Hematopoietic multipotent progenitor cell (in vitro differentiated cells): ENCODE measurements at regions not wholly inside any gene's neighbourhood (a gene's known extent, or its start where the extent isn't known, plus 50 kb on each side); places are given as distances from the start of the nearest gene placed in this dataset.
A peak's percentile ranks its signal among the peaks of the same experiment; 100 is the strongest.

Experiments
- DNase-seq, 3 donors: peaks; one replicate each; pipeline ENCODE4 v3.0.0-alpha.2; 2011 to 2015; ENCODE audit warnings: low read depth in 2 of 3, low spot score in 2 of 3

DNA sequence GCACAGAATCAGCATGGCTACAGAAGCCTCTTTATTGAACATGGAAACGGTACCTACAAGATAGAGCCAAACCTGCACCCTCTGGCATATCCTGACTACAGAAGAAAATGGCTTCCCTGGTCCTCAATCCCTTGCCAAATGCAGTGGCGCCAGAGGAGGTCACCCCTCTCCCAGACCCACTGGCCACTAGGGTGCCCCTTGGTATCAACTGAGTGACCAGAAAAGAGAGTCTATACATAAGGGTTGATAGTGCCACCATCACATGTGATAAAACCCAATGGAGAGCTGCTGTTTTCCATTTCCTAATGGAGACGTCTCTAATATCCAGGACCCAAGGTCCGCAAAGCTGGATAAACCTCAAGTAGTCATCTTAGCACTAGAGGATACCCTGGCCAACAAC is 52.7 kb upstream of the ALK start:
- no peak for DNase-seq

DNA sequence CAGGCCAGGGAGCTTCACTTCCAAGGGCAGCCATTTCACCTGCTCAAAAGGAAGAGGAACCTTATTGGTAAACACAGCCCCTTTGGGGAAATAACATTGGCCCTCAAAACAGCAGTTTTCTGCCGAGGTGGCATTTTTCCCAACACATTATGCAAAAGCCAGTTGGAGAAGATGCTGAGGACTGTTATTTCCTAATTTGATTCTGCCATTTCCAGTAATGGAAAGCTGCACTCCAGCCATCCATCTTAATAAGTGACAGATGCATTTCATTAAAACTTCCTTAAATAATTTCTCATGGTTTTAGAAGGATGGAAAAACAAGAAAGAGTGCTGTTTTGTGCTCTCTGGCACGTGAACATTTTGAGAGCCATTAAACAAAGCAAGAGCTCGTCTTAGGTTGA is 55.9 kb upstream of the ALK start:
- DNase-seq = no peak

DNA sequence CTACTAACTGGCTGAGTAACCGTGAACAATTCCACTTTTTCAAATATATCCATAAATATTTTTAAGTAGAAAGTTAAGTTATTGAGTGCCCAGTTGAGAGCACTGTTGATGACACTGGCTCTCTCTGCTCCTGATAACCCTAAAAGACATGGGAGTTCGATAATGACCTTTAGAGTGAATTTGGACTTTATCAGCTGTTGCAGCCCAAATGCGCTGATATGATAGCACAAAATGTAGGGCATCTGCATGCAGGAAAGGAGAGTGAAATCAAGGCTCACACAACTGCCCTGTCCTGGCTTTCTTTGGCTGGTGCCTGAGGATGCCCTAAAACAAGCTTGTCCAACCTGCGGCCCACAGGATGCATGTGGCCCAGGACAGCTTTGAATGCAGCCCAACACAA is 60.0 kb upstream of the ALK start:
- no peak for DNase-seq

DNA sequence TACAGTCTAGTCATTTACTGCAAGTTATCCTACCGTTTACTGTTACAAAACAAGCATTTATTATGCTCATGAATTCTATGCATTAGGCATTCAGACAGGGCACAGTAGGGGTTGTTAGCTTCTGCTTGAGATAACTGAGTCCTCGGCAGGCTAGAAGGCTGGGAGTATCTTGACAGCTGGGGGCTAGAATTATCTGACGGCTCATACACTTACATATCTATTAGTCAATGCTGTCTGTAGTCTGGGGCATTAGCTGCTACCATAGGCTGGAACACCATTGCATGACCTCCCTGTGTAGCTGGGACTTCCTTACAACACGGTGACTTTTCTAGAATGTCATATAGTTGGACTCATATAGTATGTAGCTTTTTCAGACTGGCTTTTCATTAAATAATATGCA is 61.9 kb upstream of the ALK start:
- no peak for DNase-seq

DNA sequence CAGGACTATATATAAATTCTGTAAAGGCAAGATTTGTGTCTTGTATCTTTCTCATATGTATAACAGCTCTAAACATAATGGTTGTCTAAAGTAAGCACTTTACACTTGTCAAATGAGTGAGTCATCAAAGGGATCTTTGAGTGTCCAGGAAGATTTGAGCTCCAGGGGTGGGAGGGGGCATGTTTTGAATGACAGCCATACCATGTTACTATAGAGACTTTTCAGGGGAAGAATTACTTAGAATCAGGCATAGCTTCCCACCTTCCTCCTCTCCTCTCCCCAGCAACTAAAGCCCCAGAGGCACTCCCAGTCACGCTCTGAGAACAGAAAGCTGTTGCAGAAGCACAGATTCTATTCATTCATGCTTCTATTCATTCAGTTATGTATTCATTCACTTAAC is 65.8 kb upstream of the ALK start:
- DNase-seq = no peak

DNA sequence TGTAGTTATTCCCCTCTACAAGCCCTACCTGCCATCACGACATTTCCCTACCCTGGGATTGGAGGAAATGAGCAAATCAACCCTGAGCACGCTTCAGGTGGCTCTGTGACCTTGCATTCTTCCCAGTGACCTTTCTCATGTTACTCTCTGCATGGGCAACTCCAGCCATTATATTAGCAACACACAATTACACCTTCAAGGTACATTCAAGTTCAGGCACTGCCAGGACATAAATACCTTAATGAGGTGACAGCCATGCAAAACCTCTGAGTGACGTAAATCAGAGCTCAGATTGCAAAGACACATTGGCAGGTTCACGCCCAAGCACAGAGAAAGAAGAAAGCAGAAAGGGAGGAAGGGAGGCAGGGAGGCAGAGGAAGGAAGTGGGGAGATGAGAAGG is 68.7 kb upstream of the ALK start:
- DNase-seq = no peak

DNA sequence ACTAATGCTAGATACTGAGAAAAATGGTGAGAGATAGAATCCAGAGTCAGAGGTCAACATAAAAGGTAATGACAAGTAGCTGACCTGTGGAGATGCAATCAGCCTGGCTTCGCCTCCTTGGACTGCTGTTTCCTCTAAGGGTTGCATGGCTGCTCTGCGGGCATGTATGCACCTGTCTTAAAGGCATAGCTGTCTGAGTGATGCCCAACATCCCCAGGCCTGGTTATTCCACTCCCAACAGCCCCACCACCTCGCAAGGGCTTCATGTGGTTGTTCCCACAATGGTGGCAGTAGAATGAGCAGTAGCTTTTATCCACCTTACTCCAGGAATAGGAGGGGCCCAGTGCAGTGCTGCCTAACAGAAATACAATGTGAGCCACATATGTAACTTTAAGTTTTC is 69.7 kb upstream of the ALK start:
- DNase-seq = no peak

DNA sequence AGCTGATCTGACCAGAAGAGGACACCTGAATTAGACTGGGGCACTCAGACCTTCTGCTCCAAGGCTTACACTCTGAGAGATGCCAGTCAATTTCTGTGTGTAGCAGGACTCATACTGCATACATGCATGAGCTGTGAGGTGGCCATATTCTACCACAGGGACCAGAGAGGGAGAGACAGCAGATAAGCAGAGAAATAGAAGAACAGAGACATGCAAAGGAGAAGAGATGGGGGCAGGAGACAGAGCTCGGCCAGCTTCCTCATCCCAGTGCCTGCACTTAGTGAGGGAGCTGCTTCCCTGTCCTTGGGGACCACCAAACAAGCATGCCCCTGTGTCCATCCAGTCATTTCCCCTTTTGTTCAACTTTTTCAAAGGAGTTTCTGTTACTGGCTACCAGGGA is 73.9 kb upstream of the ALK start:
- DNase-seq = no peak

DNA sequence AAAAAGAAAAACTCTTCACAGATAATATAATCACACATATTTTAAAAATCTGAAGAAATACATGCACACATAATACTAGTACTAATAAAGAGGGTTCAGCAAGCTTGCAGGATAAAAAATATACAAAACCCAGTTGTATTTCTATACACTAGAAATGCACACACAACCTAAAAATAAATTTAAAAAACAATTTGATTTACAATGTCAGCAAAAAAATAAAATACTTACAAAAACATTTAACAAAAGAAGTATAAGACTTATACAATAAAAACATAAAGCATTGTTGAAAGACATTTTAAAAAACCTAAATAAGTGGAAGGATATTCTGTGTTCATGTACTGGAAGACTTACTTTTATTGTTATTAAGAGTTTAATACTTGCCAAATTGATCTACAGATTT is 81.7 kb upstream of the ALK start:
- DNase-seq = no peak

DNA sequence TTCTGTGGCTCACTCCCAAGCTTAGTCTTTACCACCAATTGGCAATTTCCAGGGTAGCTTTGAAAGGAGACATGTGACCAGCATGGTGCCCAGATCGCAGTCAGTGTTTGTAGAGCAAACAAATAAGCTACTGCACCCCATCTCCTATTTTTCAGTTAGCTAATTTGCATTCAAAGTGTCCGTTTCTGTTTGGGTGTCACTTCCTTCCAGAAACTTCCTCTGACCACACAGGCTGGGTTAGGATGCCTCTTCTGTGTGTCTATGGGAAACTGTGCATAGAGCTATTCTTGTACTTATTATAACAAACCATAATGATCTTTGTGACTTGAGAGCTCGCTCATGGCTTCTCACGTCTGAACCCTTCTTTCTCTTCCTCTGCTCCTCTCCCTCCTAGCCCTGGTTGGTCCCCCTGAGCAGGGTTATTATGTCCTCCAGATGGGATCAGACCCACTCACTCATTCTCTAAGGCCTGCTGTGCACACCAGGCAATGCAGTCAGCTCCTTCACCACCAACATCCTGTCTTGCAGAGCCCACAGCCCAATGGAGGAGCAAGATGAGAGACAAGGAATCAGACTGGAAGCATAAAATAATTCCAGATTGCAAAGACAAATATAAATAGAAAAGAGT is 101.2 kb upstream of the ALK start:
- no peak for DNase-seq

DNA sequence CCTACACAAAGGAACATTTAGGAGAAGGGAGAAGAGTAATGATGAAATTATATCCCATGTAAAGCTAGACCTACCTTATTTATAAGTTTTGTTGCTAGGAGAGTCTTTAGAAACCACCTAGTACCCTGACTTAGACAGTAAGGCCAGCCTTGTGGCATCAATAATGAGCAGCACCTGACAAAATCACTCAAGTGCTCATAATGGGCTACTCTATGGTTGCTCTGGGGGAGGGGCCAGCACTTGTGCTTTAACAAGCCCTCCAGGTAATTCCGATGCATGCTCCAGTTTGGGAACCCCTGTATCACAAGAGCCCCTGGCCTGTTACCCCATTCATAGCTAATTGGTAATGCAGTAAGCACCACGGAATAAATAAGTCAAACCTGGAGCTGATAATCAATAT is 102.9 kb upstream of the ALK start:
- DNase-seq = no peak

DNA sequence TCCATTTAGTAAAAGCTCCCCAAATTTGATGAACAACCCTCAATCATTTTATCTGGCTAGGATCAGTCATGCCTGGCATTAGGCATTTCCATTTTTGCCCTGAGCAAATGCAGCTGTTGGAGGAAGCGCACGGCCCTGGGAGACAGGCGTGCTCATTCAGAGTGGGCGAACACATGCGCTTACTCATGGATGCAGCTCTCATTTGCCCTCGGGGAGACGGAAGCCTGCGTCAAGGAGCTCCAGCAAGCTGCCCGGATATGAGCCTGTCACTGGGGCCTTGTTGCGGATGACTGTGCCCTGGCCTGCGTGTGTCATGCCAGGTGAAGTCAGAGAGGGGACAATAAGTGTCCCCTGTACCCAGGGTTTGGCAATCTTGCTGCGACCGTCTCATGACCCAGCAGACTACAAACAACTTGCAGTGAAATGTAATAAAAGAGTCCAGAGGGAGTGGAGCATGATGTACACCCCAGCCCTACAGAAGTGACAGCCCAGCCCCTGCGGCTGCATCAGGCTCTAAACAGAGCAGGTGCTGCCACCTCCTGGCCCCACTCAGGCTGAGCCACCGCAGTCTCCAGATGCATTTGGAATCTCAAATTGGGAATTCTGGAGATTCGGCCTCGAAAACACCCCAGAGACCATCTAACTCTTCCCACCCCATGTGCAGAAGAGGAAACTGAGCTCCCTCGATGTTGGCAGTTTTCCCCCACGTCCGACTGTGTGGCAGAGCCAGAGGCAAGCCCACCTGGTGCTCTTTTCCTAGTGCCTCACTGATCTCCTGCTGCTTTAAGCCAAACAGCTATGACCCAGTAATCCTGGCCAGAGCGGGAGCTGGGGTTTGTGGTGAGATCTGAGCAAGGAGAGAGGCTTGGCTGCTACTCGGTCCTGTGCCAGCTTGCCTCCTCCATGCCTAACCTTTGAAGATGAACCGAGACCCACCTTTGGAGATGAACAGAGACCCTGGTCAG is 105.0 kb upstream of the ALK start:
- DNase-seq = peak in 2 of 3 donors; percentile 8 to 36

DNA sequence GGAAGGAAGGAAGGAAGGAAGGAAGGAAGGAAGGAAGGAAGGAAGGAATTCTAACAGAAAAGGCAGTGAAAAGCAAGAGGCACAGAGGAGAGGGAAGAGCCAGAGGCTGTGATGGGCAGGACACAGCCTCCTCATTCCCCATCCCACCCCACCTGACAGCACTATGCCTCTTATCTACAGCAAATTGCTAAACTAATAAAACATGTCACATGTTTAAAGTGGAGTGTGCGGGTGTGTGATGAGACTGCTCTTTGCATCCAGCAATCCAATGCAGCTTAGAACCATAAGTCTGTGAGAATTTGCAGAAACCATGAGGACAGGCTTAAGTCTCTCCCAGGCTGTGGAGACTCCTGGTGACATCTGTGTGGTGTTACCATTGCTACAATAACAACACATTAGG is 108.4 kb upstream of the ALK start:
- no peak for DNase-seq

DNA sequence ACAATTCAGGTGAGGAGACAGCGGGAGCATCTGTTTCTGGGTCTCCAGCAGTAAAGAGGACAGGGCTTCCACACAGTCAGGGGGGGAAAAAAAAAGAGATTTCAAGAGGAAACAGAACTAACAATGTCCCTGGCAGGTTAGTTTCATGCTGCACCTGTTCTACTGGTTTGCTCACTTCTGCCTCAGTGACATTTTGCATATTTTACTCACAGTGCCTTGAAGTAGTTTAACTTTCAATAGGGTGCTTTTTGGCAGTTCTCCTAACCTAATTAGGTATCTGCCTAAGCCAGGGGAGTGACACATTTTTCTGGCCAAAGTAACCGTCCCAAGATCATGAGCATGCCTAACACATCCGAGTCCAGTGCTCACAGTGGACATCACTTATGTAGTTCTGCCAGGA is 109.0 kb upstream of the ALK start:
- no peak for DNase-seq

DNA sequence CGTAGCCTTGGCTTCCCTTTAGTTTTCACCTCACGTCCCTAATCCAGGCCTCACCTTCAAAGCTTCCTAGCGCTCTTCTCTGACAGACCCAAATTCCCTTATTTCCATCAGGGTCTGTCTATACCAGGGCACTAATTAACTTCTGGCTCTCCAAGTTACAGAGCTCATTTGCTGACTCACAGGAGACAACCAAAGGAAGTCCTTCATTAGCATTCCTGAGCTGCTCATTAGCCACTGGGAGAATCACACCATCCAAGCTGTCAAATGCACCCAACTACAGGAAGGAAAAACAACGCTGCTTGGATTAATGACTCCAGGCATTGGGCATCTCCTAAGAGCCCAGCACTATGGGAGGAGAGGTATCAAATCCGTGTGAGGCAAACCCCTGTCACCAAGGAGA is 109.8 kb upstream of the ALK start:
- no peak for DNase-seq

DNA sequence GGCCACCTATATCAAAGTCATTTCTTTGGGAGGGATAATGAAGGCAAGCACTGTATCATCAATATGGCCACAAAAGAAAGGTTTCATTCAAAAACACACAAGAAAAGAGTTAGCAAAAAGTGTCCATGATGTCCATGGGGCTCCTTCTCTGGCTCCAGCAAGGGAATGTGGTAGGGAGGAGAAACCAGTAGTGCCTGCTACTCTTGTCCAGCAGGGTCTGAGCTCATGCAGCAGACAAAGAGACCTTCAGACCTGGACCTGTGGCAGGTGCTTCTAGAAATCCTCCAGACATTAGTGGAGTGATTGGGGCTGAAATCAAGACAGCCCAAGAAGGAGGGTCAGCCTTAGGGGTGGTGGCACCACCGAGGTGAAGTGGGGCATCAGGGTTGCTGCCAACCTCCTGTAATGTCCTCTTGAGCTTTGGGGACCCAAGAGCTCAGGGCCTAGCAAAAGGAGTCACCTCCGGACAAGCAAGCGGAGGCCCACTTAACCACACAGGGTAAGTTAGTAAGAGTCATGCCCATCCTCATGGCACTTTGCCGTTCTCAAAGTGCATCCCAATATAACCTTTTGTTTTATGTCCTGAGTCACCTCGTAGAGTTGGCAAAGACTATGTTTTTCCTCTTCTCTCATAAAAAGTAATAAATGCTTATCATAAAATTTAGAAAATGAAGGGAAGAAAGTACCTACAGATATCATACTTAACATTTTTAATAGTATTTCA is 112.6 kb upstream of the YPEL5 start:
- DNase-seq = no peak

DNA sequence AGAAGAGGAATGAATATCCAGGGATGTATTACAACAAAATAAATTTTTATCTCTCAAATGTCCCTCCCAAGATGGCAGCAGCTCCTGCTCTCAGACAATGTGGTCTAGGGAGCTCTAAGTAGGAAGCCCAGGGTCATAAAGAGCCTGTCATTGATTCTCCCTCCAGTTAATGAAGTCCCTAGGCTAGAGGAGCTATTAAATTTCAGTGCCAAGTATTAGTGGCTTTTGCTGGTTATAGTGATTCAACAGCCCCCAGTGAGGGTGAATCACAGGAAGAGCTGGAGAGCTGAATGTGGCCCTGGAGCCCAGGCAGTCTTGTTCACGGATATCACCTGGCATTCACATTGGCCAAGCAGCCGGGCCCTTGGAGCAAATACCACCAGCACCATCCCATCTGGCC is 109.8 kb upstream of the YPEL5 start:
- DNase-seq = no peak

DNA sequence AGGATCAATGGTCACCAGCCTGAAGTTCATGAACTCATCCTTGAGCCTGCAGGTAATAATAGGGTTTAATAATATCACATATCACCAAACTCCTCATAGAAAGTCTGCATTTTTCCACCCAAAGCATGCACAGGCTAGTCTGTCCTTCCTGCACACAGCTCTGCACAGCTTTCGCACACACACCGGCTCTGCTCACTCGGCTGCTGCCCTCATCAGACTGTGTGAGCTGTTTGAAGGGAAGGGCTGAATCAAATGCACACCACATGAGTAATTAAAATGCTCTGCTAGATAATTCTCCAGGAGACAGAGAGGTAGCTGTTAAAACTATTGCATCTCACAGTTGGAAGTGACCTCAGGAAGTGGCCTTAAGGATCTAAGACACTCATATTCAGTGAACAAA is 108.4 kb upstream of the YPEL5 start:
- no peak for DNase-seq

DNA sequence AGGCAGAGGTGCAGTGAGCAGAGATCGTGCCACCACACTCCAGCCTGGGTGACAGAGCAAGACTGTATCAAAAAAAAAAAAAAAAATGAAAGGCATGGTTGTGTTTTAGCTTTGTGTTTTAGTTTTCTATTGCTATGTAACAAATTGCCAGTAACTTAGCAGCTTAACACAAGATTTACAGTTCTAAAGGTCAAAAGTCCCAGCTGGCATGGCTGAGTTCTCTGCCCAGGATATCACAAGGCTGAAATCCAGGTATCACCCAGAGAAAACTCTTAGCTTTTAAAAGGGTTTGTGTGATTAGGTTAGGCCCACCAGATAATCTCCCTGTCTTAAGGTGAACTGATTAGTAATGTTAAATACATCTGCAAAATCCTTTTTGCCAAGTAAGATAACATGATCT is 107.7 kb upstream of the YPEL5 start:
- no peak for DNase-seq

DNA sequence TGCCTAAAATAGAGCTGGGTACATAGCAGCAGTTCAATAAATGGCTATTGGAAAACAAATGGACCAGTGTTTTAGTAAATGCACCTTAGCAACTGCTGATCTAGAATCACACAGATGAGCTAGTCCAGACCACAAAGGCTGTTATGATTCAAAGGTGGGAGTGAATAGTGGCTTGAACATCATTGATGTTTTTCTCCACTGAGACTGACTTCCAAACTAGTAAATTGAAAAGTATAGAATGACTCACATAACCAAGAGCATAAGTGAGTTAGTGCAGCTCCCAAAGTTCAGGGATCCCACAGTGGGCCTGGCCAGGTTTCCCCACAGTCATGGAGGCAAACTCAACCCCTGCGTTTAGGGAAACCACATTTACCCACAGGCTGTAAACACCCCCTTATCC is 106.7 kb upstream of the YPEL5 start:
- DNase-seq = no peak

DNA sequence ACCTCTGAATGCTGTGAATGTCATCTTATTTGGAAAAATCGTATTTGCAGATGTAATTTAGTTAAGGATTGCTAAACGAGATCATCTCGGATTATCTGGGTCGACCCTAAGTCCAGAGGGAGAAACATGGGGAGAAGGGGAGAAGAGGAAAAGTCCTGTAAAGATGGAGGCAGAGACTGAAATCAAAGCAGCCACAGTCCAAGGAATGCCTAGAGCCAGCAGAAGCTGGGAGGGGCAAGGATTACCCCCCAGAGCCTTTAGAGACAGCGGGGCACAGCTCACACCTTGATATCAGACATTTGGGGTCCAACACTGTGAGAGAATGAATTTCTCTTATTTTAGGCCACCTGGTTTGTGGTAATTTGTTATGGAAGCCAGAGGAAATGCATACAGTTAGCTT is 104.9 kb upstream of the YPEL5 start:
- DNase-seq = no peak

DNA sequence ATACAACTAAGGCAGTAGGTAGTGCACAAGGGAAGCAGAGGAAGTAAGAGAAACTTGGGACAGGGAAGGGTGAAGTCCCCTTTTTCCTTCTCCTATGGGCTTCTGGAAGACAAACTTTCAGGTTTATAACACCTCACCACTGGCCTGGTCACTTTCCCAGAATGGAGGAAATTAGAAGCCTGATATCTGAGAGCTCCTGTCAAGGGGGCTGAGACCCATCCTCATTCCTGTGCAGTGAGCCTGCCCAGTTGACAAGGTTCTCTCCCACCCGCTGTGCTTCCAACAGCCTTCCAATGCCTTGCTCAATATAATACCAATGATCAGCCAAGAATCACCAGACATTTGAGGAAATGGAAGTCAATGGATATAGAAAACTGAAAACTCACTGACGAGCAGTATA is 100.4 kb upstream of the YPEL5 start:
- no peak for DNase-seq
